ENCODE measurements at regions not wholly inside any gene's neighbourhood (a gene's known extent, or its start where the extent isn't known, plus 50 kb on each side); places are given as distances from the start of the nearest gene placed in this dataset.

DNA sequence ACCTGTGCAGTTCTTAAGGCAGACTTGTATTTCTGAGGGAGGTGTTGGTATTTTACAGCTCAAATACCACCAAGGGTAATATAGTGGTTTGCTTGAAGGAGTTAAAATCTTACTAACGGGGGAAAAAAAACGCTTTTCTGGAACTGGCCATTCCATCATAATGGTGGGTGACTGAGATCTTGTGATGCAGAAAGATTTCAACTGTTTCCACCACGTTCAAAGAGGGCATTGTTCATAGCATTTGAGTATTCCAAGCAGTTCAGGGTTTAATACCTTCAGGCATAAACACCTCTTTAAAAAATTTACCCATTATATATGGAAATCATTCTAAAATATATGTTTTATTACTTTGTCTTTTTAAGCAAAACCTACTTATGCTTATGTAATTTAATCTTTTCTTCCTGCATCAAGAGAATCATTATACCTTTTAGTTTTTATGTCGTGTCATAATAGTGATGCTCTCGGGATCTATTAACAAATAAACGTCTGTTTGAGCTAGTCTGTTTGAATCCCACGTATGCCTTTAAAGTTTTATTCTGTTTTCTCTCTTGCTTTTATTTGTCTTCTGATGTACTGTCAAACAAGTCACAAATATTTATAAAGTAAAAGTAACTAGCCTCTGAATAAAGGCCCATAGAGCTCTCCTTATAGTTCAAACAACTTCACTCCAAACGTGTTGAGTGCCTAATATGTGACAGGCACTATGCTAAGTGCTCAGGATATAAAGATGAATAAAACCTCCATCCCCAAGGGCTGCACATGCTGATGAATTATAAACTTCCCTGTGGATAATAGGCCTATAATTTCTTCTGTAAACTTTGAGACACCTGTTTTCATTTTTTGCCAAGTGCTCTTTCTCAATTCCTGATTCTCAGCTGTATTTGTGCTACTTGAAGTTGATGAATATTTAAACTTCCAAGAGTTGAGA lies 298.8 kb upstream of the FERMT1 start:
- DNase-seq (ENCODE audit: low spot score), result no peak

- no peak for DNase-seq (ENCODE audit: low spot score)
Observed at GRCh38 chr20:6420336-6420735, 297.5 kb upstream of the FERMT1 start.

DNA sequence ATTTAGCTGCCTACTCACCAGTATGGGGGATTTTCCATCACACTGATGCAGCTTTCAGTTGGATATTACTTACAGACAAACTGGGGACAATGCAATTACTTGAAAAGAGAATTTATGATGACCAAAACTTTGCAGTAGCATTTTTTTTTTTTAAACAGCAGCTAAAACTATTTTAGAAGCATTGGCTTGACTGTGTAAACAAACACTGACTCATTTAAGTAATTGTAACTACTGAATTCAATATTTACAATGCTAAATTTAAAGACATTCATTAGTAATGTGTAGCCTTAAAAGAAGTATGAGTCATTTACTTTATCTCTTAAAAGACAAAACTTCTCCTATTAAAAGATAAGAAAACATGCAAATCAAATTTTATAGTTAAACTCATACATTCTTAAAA lies 295.9 kb upstream of the FERMT1 start:
- DNase-seq (ENCODE audit: low spot score), result no peak

DNA sequence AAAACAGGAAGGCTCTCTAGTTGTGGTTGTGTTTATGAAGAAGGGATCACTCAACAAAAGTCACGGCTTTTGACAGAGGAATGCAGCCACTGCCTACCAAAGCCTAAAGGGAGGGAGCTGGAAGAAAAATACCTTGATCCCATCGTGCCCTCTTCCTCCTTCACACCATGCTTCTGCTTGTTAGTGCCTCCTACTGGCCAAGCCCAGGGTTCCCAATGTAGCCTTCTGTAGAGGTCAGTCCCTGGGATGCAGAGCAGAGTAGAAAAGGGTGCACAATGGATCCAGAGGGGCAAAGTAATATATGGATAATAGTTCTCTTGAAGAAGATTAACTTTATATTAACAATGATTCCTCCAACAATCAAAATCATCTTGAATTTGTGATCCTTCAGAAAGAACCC lies 293.5 kb upstream of the FERMT1 start:
- DNase-seq (ENCODE audit: low spot score), result no peak

DNA sequence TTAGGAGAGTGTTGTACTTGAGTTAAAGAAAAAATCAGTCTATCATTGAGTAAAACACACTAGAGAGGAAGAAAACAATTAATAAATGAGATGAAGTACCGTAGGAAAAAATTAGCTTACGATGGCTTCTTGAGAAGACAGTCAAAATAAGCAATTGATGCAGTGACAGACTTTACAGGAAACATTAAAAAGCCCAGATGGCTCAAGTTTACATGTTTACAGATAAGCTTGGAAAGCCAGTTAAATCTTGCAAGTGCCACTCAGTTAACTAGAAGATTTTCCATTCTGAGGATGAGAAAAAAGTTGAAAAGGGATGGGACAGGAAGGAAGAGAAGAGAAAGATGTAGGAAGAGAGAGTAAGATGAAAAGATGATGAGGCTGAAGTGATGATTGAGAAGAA lies 288.8 kb upstream of the FERMT1 start:
- no peak for DNase-seq (ENCODE audit: low spot score)

DNA sequence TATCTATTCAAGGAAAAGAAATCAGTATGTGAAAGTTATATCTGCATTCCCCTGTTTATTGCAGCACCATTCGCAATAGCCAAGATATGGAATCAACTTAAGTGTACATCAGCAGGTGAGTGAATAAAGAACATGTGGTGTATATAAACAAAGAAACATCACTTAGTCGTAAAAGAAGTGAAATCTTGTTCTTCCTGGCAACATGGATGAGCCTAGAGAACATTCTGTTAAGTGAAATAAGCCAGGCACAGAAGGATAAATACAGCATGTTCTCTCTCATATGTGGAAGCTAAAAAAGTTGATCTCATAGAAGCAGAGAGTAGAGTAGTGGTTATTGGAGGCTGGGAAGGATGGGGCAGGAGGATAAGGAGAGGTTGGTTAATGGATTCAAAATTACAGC lies 287.9 kb upstream of the FERMT1 start:
- DNase-seq (ENCODE audit: low spot score), result peak; percentile 2

DNA sequence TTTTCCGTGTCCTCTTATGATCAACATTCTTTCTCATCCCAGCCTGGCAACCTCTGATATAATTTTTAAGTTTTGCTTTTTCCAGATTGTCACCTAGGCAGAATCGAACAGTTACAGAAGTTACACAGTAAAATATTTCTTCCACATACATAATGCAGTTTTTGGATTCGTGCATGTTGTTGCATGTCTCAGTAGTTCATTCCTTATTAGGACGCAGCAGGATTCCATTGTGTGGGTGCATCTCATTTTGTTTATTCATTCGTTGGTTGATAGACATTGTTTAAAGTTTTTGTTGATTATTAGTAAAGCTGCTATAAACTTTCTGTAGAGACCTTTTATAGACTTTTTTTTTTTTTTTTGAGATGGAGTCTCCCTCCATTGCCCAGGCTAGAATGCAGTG lies 284.3 kb upstream of the FERMT1 start:
- DNase-seq (ENCODE audit: low spot score), result no peak

- no peak for DNase-seq (ENCODE audit: low spot score)
Observed at GRCh38 chr20:6401893-6402557, 279.2 kb upstream of the FERMT1 start.

- no peak for DNase-seq (ENCODE audit: low spot score)
Observed at GRCh38 chr20:6397115-6397514, 274.3 kb upstream of the FERMT1 start.

DNA sequence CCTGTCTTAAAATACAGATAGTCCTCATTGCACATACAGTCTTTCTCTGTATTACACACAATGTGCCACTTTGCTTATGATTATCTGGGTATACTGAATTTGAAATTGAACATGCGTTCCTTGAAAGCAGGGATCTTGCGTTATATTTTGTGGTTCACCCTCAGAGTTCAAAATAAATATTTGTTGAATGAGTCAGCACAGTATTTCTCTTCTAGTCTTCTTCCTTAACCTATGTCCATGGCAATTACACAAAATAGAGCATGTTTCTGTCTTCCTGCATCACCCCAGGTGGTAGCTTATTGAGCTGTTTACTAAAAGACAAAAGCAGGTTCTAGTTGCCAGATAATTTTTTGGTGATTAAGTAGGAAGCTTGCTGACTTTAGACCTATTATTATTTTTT lies 272.9 kb upstream of the FERMT1 start:
- no peak for DNase-seq (ENCODE audit: low spot score)

GRCh38 chr20:6388671-6389197 lies 265.9 kb upstream of the FERMT1 start:
- no peak for DNase-seq (ENCODE audit: low spot score)

- no peak for DNase-seq (ENCODE audit: low spot score)
Observed at GRCh38 chr20:6384956-6385486, 262.2 kb upstream of the FERMT1 start.

DNA sequence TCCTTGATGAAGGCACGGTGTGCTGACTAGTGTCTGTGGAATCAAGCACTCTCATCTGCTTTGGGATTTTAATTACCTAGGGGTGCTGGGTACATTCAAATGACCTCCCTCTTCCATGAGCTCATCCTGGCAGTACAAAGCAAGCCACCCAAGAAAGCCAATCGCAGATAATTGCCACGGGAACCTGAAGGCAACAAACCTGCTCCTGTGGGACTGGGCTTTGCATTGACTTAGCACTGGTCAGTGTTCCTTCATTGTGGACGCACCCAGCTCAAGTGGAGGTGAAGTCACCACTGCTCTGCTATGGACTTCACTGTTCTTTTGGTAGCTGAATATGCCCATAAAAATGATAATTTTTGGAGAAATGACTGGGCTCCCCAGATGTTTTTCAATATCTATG lies 261.6 kb upstream of the FERMT1 start:
- no peak for DNase-seq (ENCODE audit: low spot score)

- DNase-seq (ENCODE audit: low spot score), result no peak
Observed at GRCh38 chr20:6381887-6382286, 259.1 kb upstream of the FERMT1 start.

- no peak for DNase-seq (ENCODE audit: low spot score)
Observed at GRCh38 chr20:6362245-6362644, 239.4 kb upstream of the FERMT1 start.

DNA sequence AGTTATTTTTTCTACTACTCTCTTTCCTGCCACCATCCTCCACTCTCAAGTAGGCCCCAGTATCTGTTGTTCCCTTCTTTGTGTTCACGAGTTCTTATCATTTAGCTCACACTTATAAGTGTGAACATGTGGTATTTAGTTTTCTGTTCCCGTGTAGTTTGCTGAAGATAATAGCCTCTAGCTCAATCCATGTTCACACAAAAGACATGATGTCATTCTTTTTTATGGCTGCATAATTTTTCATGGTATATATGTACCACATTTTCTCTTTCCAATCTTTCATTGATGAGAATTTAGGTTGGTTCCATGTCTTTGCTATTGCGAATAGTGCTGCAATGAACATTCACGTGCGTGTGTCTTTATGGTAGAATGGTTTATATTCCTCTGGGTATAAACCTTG lies 237.9 kb upstream of the FERMT1 start:
- DNase-seq (ENCODE audit: low spot score), result no peak

- DNase-seq (ENCODE audit: low spot score), result no peak
Observed at GRCh38 chr20:6355754-6356451, 233.1 kb upstream of the FERMT1 start.

GRCh38 chr20:6348908-6349307 lies 226.1 kb upstream of the FERMT1 start:
- DNase-seq (ENCODE audit: low spot score), result no peak

DNA sequence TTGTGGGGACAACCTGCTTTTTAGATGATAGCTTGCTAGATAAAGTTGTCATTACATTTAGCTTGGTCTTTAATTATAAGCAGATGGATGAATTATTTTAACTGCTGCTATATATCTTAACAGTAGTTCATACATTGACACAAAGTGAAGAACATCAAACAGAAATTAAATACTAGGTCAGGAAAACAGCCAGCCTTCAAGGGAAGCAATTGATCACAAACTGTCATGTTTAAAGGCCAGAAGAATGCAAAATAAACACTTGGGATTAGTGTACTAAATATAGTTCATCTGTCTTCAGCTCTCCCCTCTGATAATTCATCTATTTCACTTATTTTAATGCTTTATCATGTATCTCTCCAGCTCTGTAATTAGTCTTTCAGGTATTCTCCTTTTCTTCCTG lies 225.1 kb upstream of the FERMT1 start:
- no peak for DNase-seq (ENCODE audit: low spot score)

GRCh38 chr20:6341491-6341890 lies 218.7 kb upstream of the FERMT1 start:
- DNase-seq (ENCODE audit: low spot score), result no peak

DNA sequence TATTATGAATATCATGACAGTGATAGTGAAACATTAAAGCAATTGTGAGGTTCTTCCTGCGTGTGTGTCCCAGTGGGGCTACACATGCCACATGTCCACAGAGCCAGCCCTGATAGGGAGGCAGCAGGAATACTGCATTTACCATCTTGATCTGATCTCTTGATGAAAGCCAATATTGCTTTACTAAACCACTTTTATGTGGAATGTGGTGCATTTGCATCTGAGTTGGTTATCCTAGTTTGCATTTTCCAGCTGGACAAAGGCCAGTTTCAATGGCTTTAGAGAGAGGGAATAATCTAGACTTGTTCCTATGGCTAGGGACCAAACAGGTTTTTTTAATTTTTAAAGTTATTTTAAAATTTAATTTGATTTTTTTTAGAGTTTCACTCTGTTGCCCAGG lies 216.3 kb upstream of the FERMT1 start:
- no peak for DNase-seq (ENCODE audit: low spot score)

GRCh38 chr20:6333110-6333509 lies 210.3 kb upstream of the FERMT1 start:
- DNase-seq (ENCODE audit: low spot score), result no peak
